Spleen (tissue), 7 donors: ENCODE measurements at regions not wholly inside any gene's neighbourhood (a gene's known extent, or its start where the extent isn't known, plus 50 kb on each side); places are given as distances from the start of the nearest gene placed in this dataset.

ENCODE experiments used
- POLR2A ChIP-seq, 3 donors: fragments of 450-650 bp; IDR thresholded peaks; one replicate each; pipeline ENCODE4 v1.5.1; 2017; ENCODE audit warnings: antibody characterized with exemption in 3 of 3, mild to moderate bottlenecking in 1 of 3
- TF ChIP-seq, protein P1 (sequence below), 11 experiments: fragments of 200-600 bp in 7 of 11; fragments of 450-650 bp in 4 of 11; sonication (generic) in 4 of 11; IDR thresholded peaks in 8 of 11; conservative IDR thresholded peaks in 3 of 11; 1 replicate in 7 of 11; 2 replicates in 4 of 11; pipeline versions ENCODE4 v1.4.0 to v1.8.0; 2016 to 2021; ENCODE audit warnings: antibody characterized with exemption in 11 of 11, inconsistent platforms in 4 of 11, mild to moderate bottlenecking in 1 of 11
- donor health status: DM: no; HTN: no; CAD: no; lungs with moderate emphysema.
- donor health status: DM: no; HTN: no; CAD: no.
- donor health status: DM: no; HTN: no; CAD: no.

DNA sequence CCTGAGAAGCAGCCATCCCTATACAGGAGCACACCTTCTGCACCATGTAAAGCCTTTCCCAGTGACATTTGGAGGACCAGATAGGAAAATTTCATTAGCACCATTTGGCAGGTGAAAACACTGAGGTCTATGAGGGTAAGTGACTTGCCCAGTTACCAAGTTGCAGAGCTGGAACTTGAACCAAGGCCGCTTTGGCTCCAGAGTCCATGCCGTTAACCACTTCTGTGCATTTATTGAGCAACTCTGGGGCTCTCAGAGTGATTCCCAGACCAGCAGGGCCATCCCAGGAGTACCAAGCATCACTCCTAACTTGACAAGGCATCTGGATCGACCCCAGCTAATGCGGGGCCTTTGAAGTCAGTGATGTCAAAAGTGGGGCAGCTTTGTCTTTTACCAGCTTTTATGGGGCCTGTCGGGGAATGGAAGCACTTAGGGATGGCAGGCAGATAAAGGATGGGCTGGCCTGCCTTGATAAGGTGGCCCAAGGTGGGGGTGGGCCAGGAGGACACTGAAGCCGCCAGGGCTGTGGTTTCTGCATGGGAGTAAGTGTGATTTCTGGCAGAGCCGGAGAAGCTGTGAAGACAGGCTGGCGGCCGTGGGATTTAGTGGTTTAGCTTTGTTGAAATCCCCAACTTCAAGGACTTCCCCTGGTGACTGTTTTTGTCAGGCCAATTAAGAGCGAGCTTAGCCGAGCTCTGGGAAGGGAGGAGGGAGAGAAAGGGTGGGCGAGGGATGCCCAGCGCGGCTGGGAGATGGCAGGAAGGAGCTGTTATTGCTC lies 127.3 kb downstream of the MACROH2A1 start:
- TF ChIP-seq, protein P1, sequence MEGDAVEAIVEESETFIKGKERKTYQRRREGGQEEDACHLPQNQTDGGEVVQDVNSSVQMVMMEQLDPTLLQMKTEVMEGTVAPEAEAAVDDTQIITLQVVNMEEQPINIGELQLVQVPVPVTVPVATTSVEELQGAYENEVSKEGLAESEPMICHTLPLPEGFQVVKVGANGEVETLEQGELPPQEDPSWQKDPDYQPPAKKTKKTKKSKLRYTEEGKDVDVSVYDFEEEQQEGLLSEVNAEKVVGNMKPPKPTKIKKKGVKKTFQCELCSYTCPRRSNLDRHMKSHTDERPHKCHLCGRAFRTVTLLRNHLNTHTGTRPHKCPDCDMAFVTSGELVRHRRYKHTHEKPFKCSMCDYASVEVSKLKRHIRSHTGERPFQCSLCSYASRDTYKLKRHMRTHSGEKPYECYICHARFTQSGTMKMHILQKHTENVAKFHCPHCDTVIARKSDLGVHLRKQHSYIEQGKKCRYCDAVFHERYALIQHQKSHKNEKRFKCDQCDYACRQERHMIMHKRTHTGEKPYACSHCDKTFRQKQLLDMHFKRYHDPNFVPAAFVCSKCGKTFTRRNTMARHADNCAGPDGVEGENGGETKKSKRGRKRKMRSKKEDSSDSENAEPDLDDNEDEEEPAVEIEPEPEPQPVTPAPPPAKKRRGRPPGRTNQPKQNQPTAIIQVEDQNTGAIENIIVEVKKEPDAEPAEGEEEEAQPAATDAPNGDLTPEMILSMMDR (IDR thresholded peaks at IDR 0.05 in 8 of 11, conservative IDR thresholded peaks at IDR 0.05 in 3 of 11) = no peak
- no peak for TF ChIP-seq POLR2A (IDR thresholded peaks at IDR 0.05)
